ENCODE measurements at regions not wholly inside any gene's neighbourhood (a gene's known extent, or its start where the extent isn't known, plus 50 kb on each side); places are given as distances from the start of the nearest gene placed in this dataset.

DNA sequence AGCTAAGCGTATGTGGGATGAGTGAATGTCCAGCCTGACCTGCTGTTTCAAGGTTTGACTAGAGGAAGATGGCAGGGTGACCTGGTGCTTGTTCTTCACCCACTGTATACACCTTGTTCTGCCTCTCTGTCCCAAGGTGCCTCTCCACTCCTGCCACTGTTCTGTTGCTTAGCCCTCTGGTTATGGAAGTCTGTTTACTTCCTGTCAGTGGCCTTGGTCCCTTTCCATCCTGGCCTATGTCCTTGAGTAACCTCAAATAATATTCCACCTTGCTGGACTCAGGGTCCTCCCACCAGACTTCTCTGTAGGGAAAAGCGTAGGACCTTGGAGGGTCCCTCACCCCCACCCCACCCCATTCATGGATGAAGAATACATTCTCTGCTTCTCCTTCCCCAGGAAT, 73.2 kb upstream of the SALL1 start:
- H3K9me3 ChIP-seq: no peaks in the 10 kb centered on the region
- no peaks in the 10 kb centered on the region for H3K36me3 ChIP-seq
- no peak overlapping the region for H3K27ac ChIP-seq
- no peak overlapping the region for H3K4me3 ChIP-seq (ENCODE audit: low read depth in 1 of 2, low read length in 1 of 2)
- no peaks in the 10 kb centered on the region for H3K27me3 ChIP-seq
- no peaks in the 10 kb centered on the region for H3K4me1 ChIP-seq (ENCODE audit: control insufficient read depth in 1 of 2, insufficient read depth in 1 of 2, low read depth in 1 of 2, low read length in 1 of 2)
- TF ChIP-seq, protein P1, sequence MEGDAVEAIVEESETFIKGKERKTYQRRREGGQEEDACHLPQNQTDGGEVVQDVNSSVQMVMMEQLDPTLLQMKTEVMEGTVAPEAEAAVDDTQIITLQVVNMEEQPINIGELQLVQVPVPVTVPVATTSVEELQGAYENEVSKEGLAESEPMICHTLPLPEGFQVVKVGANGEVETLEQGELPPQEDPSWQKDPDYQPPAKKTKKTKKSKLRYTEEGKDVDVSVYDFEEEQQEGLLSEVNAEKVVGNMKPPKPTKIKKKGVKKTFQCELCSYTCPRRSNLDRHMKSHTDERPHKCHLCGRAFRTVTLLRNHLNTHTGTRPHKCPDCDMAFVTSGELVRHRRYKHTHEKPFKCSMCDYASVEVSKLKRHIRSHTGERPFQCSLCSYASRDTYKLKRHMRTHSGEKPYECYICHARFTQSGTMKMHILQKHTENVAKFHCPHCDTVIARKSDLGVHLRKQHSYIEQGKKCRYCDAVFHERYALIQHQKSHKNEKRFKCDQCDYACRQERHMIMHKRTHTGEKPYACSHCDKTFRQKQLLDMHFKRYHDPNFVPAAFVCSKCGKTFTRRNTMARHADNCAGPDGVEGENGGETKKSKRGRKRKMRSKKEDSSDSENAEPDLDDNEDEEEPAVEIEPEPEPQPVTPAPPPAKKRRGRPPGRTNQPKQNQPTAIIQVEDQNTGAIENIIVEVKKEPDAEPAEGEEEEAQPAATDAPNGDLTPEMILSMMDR (IDR thresholded peaks at IDR 0.05): no peak

- Histone ChIP-seq H3K27ac (no peak overlapping the region), H3K4me1 (ENCODE audit: control insufficient read depth in 1 of 2, insufficient read depth in 1 of 2, low read depth in 1 of 2, low read length in 1 of 2) (no peaks in the 10 kb centered on the region), H3K36me3 (no peaks in the 10 kb centered on the region), H3K4me3 (ENCODE audit: low read depth in 1 of 2, low read length in 1 of 2) (no peak overlapping the region), H3K27me3 (no peaks in the 10 kb centered on the region), H3K9me3 (no peaks in the 10 kb centered on the region)
- TF ChIP-seq, protein P1 (IDR thresholded peaks at IDR 0.05): no peak
Observed at GRCh38 chr16:51222016-51222415, 70.9 kb upstream of the SALL1 start.

GRCh38 chr16:51211148-51211547, 60.1 kb upstream of the SALL1 start:
- H3K9me3 ChIP-seq: no peaks in the 10 kb centered on the region
- TF ChIP-seq, protein P1 (IDR thresholded peaks at IDR 0.05): no peak

GRCh38 chr16:51210087-51210486, 59.0 kb upstream of the SALL1 start:
- no peak overlapping the region for H3K4me3 ChIP-seq (ENCODE audit: low read depth in 1 of 2, low read length in 1 of 2)
- no peak overlapping the region for H3K27ac ChIP-seq
- no peaks in the 10 kb centered on the region for H3K9me3 ChIP-seq
- TF ChIP-seq, protein P1 (IDR thresholded peaks at IDR 0.05): no peak
- H3K4me1 ChIP-seq (ENCODE audit: control insufficient read depth in 1 of 2, insufficient read depth in 1 of 2, low read depth in 1 of 2, low read length in 1 of 2): no peaks in the 10 kb centered on the region
- no peaks in the 10 kb centered on the region for H3K27me3 ChIP-seq
- no peaks in the 10 kb centered on the region for H3K36me3 ChIP-seq

More at GRCh38 chr16:51211148-51211547, 60.1 kb upstream of the SALL1 start:
- Histone ChIP-seq H3K4me1 (ENCODE audit: control insufficient read depth in 1 of 2, insufficient read depth in 1 of 2, low read depth in 1 of 2, low read length in 1 of 2) (no peaks in the 10 kb centered on the region), H3K4me3 (ENCODE audit: low read depth in 1 of 2, low read length in 1 of 2) (no peak overlapping the region), H3K27me3 (no peaks in the 10 kb centered on the region), H3K36me3 (no peaks in the 10 kb centered on the region), H3K27ac (no peak overlapping the region)

GRCh38 chr16:51201604-51202003, 50.5 kb upstream of the SALL1 start:
- H3K27me3 ChIP-seq: no peaks in the 10 kb centered on the region
- H3K4me3 ChIP-seq (ENCODE audit: low read depth in 1 of 2, low read length in 1 of 2): no peak overlapping the region
- no peaks in the 10 kb centered on the region for H3K9me3 ChIP-seq
- H3K27ac ChIP-seq: no peak overlapping the region
- TF ChIP-seq, protein P1 (IDR thresholded peaks at IDR 0.05): no peak
- H3K36me3 ChIP-seq: no peaks in the 10 kb centered on the region
- no peaks in the 10 kb centered on the region for H3K4me1 ChIP-seq (ENCODE audit: control insufficient read depth in 1 of 2, insufficient read depth in 1 of 2, low read depth in 1 of 2, low read length in 1 of 2)
